Tibial nerve (tissue), 4 donors: ENCODE measurements at regions not wholly inside any gene's neighbourhood (a gene's known extent, or its start where the extent isn't known, plus 50 kb on each side); places are given as distances from the start of the nearest gene placed in this dataset. TPM values are rescaled to one million over a fixed set of nuclear protein-coding genes. Genes with fewer than 3 reads are reported as not detected.

Experiments
- DNase-seq, 2 donors: peaks; one replicate each; pipeline ENCODE4 v3.0.0-alpha.2; 2019; ENCODE audit warnings: low spot score in 2 of 2
- H3K27ac ChIP-seq, 4 donors: fragments of 200-600 bp; sonication (generic) in 3 of 4; one replicate each; pipeline ENCODE4 v1.5.1; 2017 to 2019; ENCODE audit warnings: mild to moderate bottlenecking in 1 of 4
- H3K27me3 ChIP-seq, 2 donors: fragments of 200-600 bp; sonication (generic) in 1 of 2; one replicate each; pipeline versions ENCODE4 v1.5.1 to v1.6.0; 2017 to 2019
- H3K36me3 ChIP-seq, 3 donors: fragments of 200-600 bp; sonication (generic); one replicate each; pipeline ENCODE4 v1.5.1; 2018 to 2019
- H3K4me1 ChIP-seq, 4 donors: fragments of 200-600 bp; sonication (generic) in 3 of 4; one replicate each; pipeline ENCODE4 v1.5.1; 2017 to 2019
- H3K4me3 ChIP-seq, 4 donors: fragments of 200-600 bp; sonication (generic) in 3 of 4; one replicate each; pipeline ENCODE4 v1.5.1; 2017 to 2019; ENCODE audit warnings: mild to moderate bottlenecking in 1 of 4, moderate library complexity in 1 of 4
- H3K9me3 ChIP-seq, 4 donors: fragments of 200-600 bp; sonication (generic) in 3 of 4; one replicate each; pipeline ENCODE4 v1.5.1; 2017 to 2019
- EP300 ChIP-seq, 2 donors: sonication (generic); formaldehyde crosslinking; IDR thresholded peaks; one replicate each; pipeline ENCODE4 v1.6.1; 2017; ENCODE audit warnings: antibody characterized with exemption in 2 of 2, mild to moderate bottlenecking in 1 of 2
- POLR2A ChIP-seq, 2 donors: fragments of 450-650 bp; IDR thresholded peaks; one replicate each; pipeline ENCODE4 v1.6.1; 2017; ENCODE audit warnings: antibody characterized with exemption in 2 of 2, mild to moderate bottlenecking in 2 of 2, moderate library complexity in 2 of 2
- WGBS, 2 donors: methylation state at CpG; one replicate each; pipeline ENCODE4 v1.1.5; 2018; 5-methylcytosine and 5-hydroxymethylcytosine counted together
- small RNA-seq: library from RNA; depleted of rRNA; stranded (forward); fragments of <200 nt; gene quantifications from one replicate; pipeline ENCODE3, GENCODE V24; 2016
- TF ChIP-seq, protein P1 (sequence below), 5 experiments: fragments of 200-600 bp in 3 of 5; fragments of 450-650 bp in 2 of 5; sonication (generic) in 3 of 5; IDR thresholded peaks; one replicate each; pipeline ENCODE4 v1.5.1; 2016 to 2019; ENCODE audit warnings: antibody characterized with exemption in 5 of 5, mild to moderate bottlenecking in 3 of 5, moderate library complexity in 2 of 5

GRCh38 chr1:106995970-106996369, 60.5 kb upstream of the PRMT6 start:
- no peaks in the 10 kb centered on the region for H3K36me3 ChIP-seq
- H3K27ac ChIP-seq, result no peak overlapping the region
- TF ChIP-seq, protein P1, sequence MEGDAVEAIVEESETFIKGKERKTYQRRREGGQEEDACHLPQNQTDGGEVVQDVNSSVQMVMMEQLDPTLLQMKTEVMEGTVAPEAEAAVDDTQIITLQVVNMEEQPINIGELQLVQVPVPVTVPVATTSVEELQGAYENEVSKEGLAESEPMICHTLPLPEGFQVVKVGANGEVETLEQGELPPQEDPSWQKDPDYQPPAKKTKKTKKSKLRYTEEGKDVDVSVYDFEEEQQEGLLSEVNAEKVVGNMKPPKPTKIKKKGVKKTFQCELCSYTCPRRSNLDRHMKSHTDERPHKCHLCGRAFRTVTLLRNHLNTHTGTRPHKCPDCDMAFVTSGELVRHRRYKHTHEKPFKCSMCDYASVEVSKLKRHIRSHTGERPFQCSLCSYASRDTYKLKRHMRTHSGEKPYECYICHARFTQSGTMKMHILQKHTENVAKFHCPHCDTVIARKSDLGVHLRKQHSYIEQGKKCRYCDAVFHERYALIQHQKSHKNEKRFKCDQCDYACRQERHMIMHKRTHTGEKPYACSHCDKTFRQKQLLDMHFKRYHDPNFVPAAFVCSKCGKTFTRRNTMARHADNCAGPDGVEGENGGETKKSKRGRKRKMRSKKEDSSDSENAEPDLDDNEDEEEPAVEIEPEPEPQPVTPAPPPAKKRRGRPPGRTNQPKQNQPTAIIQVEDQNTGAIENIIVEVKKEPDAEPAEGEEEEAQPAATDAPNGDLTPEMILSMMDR (IDR thresholded peaks at IDR 0.05), result no peak
- TF ChIP-seq POLR2A (IDR thresholded peaks at IDR 0.05), result no peak
- TF ChIP-seq EP300 (IDR thresholded peaks at IDR 0.05), result no peak
- DNase-seq, result no peak
- peaks cover 0 to 2% (median 0%) of the 10 kb centered on the region in 4 donors for H3K9me3 ChIP-seq
- H3K4me3 ChIP-seq, result no peak overlapping the region
- no peaks in the 10 kb centered on the region for H3K4me1 ChIP-seq
- H3K27me3 ChIP-seq, result no peaks in the 10 kb centered on the region

DNA sequence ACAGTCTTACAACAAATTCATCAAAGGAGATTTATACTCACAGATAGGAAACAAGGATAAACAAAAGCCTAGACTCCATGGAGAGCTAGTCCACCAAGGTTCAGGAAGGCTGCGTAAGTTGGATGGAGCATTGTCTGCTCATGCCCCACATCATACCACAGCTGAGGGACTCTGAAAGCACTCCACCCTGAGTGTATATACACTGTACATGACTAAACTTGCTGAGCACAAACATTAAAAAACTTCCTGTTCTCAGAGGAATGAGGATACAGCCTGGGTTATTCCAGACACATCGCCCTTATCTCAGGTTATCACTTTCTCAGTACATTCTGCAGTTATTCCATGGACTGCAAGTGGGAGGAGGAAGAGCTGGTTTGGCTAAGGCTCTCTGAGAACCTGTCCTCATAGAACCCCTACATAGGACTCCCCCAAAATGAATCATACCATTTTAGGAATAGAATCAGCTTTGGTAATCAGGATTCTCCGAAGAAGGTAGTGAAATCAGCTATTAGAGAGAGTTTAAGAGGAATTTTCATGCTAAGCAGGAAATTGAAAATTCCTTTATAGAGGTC, 58.0 kb upstream of the PRMT6 start:
- peaks cover 0 to 2% (median 0%) of the 10 kb centered on the region in 4 donors for H3K9me3 ChIP-seq
- H3K4me3 ChIP-seq, result no peak overlapping the region
- no peaks in the 10 kb centered on the region for H3K4me1 ChIP-seq
- H3K27ac ChIP-seq, result no peak overlapping the region
- no peaks in the 10 kb centered on the region for H3K27me3 ChIP-seq
- DNase-seq, result no peak
- TF ChIP-seq, protein P1 (IDR thresholded peaks at IDR 0.05), result no peak
- TF ChIP-seq EP300 (IDR thresholded peaks at IDR 0.05) (no peak), POLR2A (IDR thresholded peaks at IDR 0.05) (no peak)
- WGBS, 2 donors, result 86 to 87% methylated on average over 3 of the region's 3 CpGs
- no peaks in the 10 kb centered on the region for H3K36me3 ChIP-seq

- Histone ChIP-seq H3K4me1 (no peaks in the 10 kb centered on the region), H3K27me3 (no peaks in the 10 kb centered on the region), H3K4me3 (no peak overlapping the region), H3K36me3 (no peaks in the 10 kb centered on the region), H3K27ac (no peak overlapping the region), H3K9me3 (no peaks in the 10 kb centered on the region)
- WGBS, 2 donors, result 50 to 52% methylated on average over 2 of the region's 2 CpGs
- no peak for DNase-seq
- TF ChIP-seq EP300 (IDR thresholded peaks at IDR 0.05), result no peak
- TF ChIP-seq, protein P1 (IDR thresholded peaks at IDR 0.05), result no peak
- TF ChIP-seq POLR2A (IDR thresholded peaks at IDR 0.05), result no peak
Observed at GRCh38 chr1:107000902-107001301, 55.6 kb upstream of the PRMT6 start.

GRCh38 chr1:107003972-107004371, 52.5 kb upstream of the PRMT6 start:
- H3K27me3 ChIP-seq, result no peaks in the 10 kb centered on the region
- no peak overlapping the region for H3K4me3 ChIP-seq
- H3K27ac ChIP-seq, result no peak overlapping the region
- H3K9me3 ChIP-seq, result no peaks in the 10 kb centered on the region
- TF ChIP-seq, protein P1 (IDR thresholded peaks at IDR 0.05), result no peak
- TF ChIP-seq POLR2A (IDR thresholded peaks at IDR 0.05) (no peak), EP300 (IDR thresholded peaks at IDR 0.05) (no peak)
- no peak for DNase-seq
- no peaks in the 10 kb centered on the region for H3K36me3 ChIP-seq
- H3K4me1 ChIP-seq, result no peaks in the 10 kb centered on the region

DNA sequence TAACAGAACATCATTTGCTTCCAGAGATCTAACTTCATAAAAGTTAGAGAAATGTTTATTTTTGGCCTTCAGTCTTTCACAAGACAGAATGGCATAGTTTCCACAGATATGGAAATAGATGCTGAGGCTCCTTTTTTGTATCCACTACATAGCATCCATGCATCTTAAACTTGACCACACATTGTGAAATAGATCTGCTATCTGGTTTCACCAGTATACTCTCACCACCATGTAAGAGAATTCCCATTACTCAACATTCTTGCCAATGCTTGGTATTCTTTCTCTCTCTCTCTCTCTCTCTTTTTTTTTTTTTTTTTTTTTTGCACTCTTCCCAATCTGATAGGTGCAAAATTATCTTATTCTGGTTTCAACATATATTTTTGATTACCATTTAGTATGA, 52.1 kb upstream of the PRMT6 start:
- Histone ChIP-seq H3K36me3 (no peaks in the 10 kb centered on the region), H3K9me3 (no peaks in the 10 kb centered on the region), H3K27ac (no peak overlapping the region), H3K4me1 (no peaks in the 10 kb centered on the region), H3K27me3 (no peaks in the 10 kb centered on the region), H3K4me3 (no peak overlapping the region)
- TF ChIP-seq EP300 (IDR thresholded peaks at IDR 0.05), result no peak
- TF ChIP-seq, protein P1 (IDR thresholded peaks at IDR 0.05), result no peak
- no peak for DNase-seq

Small RNAs in the stretch of these regions (small RNA-seq; reads per million reads assigned to genes)
- not detected for gene AL596327.1
- gene SEPT2P1, result not detected
